ENCODE measurements at regions not wholly inside any gene's neighbourhood (a gene's known extent, or its start where the extent isn't known, plus 50 kb on each side); places are given as distances from the start of the nearest gene placed in this dataset.
A peak's percentile ranks its signal among the peaks of the same experiment; 100 is the strongest.

DNA sequence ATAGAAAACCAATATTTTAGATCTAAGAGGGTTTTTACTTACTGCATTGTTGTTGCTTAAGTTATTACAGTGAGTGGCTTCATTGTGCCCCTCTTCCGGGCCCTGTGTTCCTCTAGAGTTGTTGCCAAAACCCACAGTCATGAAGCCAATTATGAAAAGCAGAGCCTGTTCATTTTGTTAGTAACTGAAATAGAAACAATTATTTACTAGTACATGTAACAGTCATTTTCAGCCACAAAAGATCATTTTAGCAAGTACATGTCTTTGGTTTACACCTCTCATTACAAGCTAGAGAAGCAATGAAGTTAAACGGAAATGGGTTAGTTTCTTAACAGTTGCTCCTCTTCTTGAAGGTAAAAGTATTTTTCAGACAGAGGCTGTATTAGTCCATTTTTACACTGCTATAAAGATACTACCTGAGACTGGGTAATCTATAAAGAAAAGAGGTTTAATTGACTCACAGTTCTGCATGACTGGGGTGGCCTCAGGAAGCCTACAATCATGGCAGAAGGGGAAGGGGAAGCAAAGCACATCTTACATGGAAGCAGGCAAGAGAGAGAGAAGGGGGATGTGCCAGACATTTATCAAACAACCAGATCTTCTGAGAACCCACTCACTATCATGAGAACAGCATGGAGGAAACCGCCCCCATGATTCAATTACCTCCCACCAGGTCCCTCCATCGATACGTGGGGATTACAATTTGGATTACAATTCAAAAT, 380.5 kb downstream of the SFMBT2 start:
- no peaks in the 10 kb centered on the region for H4K20me1 ChIP-seq (replicated peaks; ENCODE audit: control insufficient read depth, insufficient read depth, low read length)
- H3K4me3 ChIP-seq, result no peak overlapping the region
- no TSS peak for BruUV-seq (replicated peaks)
- no peak for ATAC-seq
- no peak for DNase-seq (ENCODE audit: extremely low read depth in 1 of 4, low spot score in 3 of 4)
- H3K9me3 ChIP-seq (replicated peaks; ENCODE audit: control insufficient read depth, insufficient read depth, low read depth, low read length), result peaks cover 30% of the 10 kb centered on the region
- no peak for FAIRE-seq
- H2AFZ ChIP-seq (ENCODE audit: low read depth, low read length), result no peak overlapping the region
- POLR2A ChIA-PET, result no interaction called here
- H3K9ac ChIP-seq (ENCODE audit: insufficient read depth in 1 of 2, low read depth in 2 of 2, low read length in 2 of 2), result no peak overlapping the region
- H3K9me1 ChIP-seq (ENCODE audit: control insufficient read depth, insufficient read depth, low read length), result no peaks in the 10 kb centered on the region
- H3K79me2 ChIP-seq (ENCODE audit: control insufficient read depth, insufficient read depth, low read length), result no peaks in the 10 kb centered on the region
- peaks cover 2 to 35% of the 10 kb centered on the region in 2 experiments; a peak in 4 of 5 replicates for H3K4me1 ChIP-seq (replicated peaks in 1 of 2; ENCODE audit: control insufficient read depth in 2 of 2, insufficient read depth in 2 of 2, low read length in 2 of 2)
- no peaks in the 10 kb centered on the region for H3K27me3 ChIP-seq (ENCODE audit: control insufficient read depth in 2 of 2, insufficient read depth in 2 of 2, low read length in 2 of 2)
- CTCF ChIA-PET (ENCODE audit: low intra/inter-chr PET ratio), result no interaction called here
- no peaks in the 10 kb centered on the region; the same call in 2 of the 3 replicates for H3K36me3 ChIP-seq (ENCODE audit: control insufficient read depth, insufficient read depth, low read length)
- H3K4me2 ChIP-seq (ENCODE audit: insufficient read depth, low read length), result no peak overlapping the region
- WGBS (ENCODE audit: insufficient coverage, low coverage, missing lambda C conversion rate), result 84% methylated on average over 5 of the region's 5 CpGs
- intact Hi-C loops (cut with micrococcal nuclease) (no loop called here), in situ Hi-C loops (cut with MboI) (no loop called here)
- TF ChIP-seq TRIM24 (IDR thresholded peaks at IDR 0.05) (0 out of 4 replicates have a peak, but pooled peaks of 1 of the 2 experiments have one; percentile 51), SRSF3 (IDR thresholded peaks at IDR 0.05; ENCODE audit: insufficient read depth, low read length) (no peak), KDM1A (IDR thresholded peaks at IDR 0.05) (no peak)
- peak overlapping the region; percentile 98; the same call in 2 of the 3 replicates for H3K27ac ChIP-seq (ENCODE audit: extremely low read depth, low read depth, low read length)

DNA sequence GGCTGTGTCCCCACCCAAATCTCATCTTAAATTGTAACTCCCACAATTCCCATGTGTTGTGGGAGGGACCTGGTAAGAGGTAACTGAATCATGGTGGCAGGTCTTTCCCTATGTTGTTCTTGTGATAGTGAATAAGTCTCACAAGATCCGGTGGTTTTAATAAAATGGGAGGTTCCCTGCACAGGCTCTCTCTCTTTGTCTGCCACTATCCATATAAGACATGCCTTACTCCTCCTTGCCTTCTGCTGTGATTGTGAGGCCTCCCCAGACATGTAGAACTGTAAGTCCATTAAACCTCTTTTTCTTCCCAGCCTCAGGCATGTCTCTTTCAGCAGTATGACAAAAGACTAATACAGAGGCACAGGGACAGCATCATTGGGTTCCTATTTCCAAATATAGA, 381.2 kb downstream of the SFMBT2 start:
- Histone ChIP-seq H3K4me1 (replicated peaks in 1 of 2; ENCODE audit: control insufficient read depth in 2 of 2, insufficient read depth in 2 of 2, low read length in 2 of 2) (peaks cover 2 to 33% of the 10 kb centered on the region in 2 experiments; a peak in 4 of 5 replicates), H3K9ac (ENCODE audit: insufficient read depth in 1 of 2, low read depth in 2 of 2, low read length in 2 of 2) (0 out of 4 replicates have a peak overlapping the region, but pooled peaks of 1 of the 2 experiments have one; percentile 66), H3K36me3 (ENCODE audit: control insufficient read depth, insufficient read depth, low read length) (no peaks in the 10 kb centered on the region; the same call in 2 of the 3 replicates), H3K79me2 (ENCODE audit: control insufficient read depth, insufficient read depth, low read length) (no peaks in the 10 kb centered on the region), H2AFZ (ENCODE audit: low read depth, low read length) (peak overlapping the region; percentile 80), H3K4me2 (ENCODE audit: insufficient read depth, low read length) (peak overlapping the region; percentile 74), H3K27ac (ENCODE audit: extremely low read depth, low read depth, low read length) (peak overlapping the region; percentile 98), H3K9me1 (ENCODE audit: control insufficient read depth, insufficient read depth, low read length) (no peaks in the 10 kb centered on the region), H3K4me3 (no peak overlapping the region), H3K9me3 (replicated peaks; ENCODE audit: control insufficient read depth, insufficient read depth, low read depth, low read length) (peaks cover 32% of the 10 kb centered on the region), H3K27me3 (ENCODE audit: control insufficient read depth in 2 of 2, insufficient read depth in 2 of 2, low read length in 2 of 2) (no peaks in the 10 kb centered on the region), H4K20me1 (replicated peaks; ENCODE audit: control insufficient read depth, insufficient read depth, low read length) (no peaks in the 10 kb centered on the region)
- ATAC-seq (no peak), FAIRE-seq (no peak), DNase-seq (ENCODE audit: extremely low read depth in 1 of 4, low spot score in 3 of 4) (no peak)
- in situ Hi-C loops (cut with MboI) (no loop called here), intact Hi-C loops (cut with micrococcal nuclease) (no loop called here)
- ChIA-PET POLR2A (interaction anchor here (1.0 to 1.7 kb wide), 2 partner anchors 10 to 51 kb away, joined by 3 to 5 read pairs; no protein-coding TSS in a partner anchor), CTCF (ENCODE audit: low intra/inter-chr PET ratio) (no interaction called here)
- 70% methylated on average over 1 of the region's 1 CpG for WGBS (ENCODE audit: insufficient coverage, low coverage, missing lambda C conversion rate)
- BruUV-seq (replicated peaks), result no TSS peak
- TF ChIP-seq MYNN (IDR thresholded peaks at IDR 0.05) (no peak), MYNN (CRISPR knock-in tag; IDR thresholded peaks at IDR 0.05) (no peak), SREBF2 (CRISPR knock-in tag; IDR thresholded peaks at IDR 0.05) (no peak), ZNF347 (CRISPR knock-in tag; IDR thresholded peaks at IDR 0.05; ENCODE audit: low read depth) (no peak), ZNF561 (CRISPR knock-in tag; conservative IDR thresholded peaks at IDR 0.05) (no peak)
- TF ChIP-seq, protein P1, sequence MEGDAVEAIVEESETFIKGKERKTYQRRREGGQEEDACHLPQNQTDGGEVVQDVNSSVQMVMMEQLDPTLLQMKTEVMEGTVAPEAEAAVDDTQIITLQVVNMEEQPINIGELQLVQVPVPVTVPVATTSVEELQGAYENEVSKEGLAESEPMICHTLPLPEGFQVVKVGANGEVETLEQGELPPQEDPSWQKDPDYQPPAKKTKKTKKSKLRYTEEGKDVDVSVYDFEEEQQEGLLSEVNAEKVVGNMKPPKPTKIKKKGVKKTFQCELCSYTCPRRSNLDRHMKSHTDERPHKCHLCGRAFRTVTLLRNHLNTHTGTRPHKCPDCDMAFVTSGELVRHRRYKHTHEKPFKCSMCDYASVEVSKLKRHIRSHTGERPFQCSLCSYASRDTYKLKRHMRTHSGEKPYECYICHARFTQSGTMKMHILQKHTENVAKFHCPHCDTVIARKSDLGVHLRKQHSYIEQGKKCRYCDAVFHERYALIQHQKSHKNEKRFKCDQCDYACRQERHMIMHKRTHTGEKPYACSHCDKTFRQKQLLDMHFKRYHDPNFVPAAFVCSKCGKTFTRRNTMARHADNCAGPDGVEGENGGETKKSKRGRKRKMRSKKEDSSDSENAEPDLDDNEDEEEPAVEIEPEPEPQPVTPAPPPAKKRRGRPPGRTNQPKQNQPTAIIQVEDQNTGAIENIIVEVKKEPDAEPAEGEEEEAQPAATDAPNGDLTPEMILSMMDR (IDR thresholded peaks at IDR 0.05 in 2 of 3, conservative IDR thresholded peaks at IDR 0.05 in 1 of 3; ENCODE audit: insufficient read depth in 2 of 3, low read depth in 1 of 3, low read length in 3 of 3), result no peak
- TF ChIP-seq, protein P2, sequence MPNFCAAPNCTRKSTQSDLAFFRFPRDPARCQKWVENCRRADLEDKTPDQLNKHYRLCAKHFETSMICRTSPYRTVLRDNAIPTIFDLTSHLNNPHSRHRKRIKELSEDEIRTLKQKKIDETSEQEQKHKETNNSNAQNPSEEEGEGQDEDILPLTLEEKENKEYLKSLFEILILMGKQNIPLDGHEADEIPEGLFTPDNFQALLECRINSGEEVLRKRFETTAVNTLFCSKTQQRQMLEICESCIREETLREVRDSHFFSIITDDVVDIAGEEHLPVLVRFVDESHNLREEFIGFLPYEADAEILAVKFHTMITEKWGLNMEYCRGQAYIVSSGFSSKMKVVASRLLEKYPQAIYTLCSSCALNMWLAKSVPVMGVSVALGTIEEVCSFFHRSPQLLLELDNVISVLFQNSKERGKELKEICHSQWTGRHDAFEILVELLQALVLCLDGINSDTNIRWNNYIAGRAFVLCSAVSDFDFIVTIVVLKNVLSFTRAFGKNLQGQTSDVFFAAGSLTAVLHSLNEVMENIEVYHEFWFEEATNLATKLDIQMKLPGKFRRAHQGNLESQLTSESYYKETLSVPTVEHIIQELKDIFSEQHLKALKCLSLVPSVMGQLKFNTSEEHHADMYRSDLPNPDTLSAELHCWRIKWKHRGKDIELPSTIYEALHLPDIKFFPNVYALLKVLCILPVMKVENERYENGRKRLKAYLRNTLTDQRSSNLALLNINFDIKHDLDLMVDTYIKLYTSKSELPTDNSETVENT (CRISPR knock-in tag; IDR thresholded peaks at IDR 0.05), result no peak
